BE2C (cell line): ENCODE measurements at regions not wholly inside any gene's neighbourhood (a gene's known extent, or its start where the extent isn't known, plus 50 kb on each side); places are given as distances from the start of the nearest gene placed in this dataset.

Experiments used
- DNase-seq: peaks from one replicate; pipeline ENCODE4 v3.0.0-alpha.2; 2020
- H3K27me3 ChIP-seq: fragments of 250-450 bp; sonication (Bioruptor Pico); 2 replicates; pipeline ENCODE4 v1.5.1; 2020; ENCODE audit warnings: mild to moderate bottlenecking
- H3K36me3 ChIP-seq: fragments of 250-450 bp; sonication (Bioruptor Pico); 2 replicates; pipeline ENCODE4 v1.5.1; 2020; ENCODE audit warnings: mild to moderate bottlenecking
- H3K4me1 ChIP-seq: fragments of 250-450 bp; sonication (Bioruptor Pico); 2 replicates; pipeline ENCODE4 v1.5.1; 2020
- H3K4me3 ChIP-seq: 2 replicates; pipeline ENCODE4 v1.5.1; 2011; ENCODE audit warnings: low read depth, low read length
- H3K9me3 ChIP-seq: fragments of 250-450 bp; sonication (Bioruptor Pico); 2 replicates; pipeline ENCODE4 v1.5.1; 2020
- CTCF ChIP-seq: IDR thresholded peaks from 2 replicates; pipeline ENCODE4 v1.5.1; 2012; ENCODE audit warnings: mild to moderate bottlenecking, low read depth, low read length

- Histone ChIP-seq H3K4me1 (no peaks in the 10 kb centered on the region), H3K4me3 (no peak overlapping the region), H3K27me3 (no peaks in the 10 kb centered on the region), H3K9me3 (no peaks in the 10 kb centered on the region), H3K36me3 (no peaks in the 10 kb centered on the region)
- DNase-seq, result no peak
- TF ChIP-seq CTCF, result no peak
Observed at GRCh38 chr3:153036846-153037245, 125.2 kb upstream of the RAP2B start.

- Histone ChIP-seq H3K9me3 (no peaks in the 10 kb centered on the region), H3K4me3 (no peak overlapping the region), H3K27me3 (no peaks in the 10 kb centered on the region), H3K36me3 (no peaks in the 10 kb centered on the region), H3K4me1 (no peaks in the 10 kb centered on the region)
- TF ChIP-seq CTCF, result no peak
- DNase-seq, result no peak
Observed at GRCh38 chr3:153038367-153038766, 123.7 kb upstream of the RAP2B start.

DNA sequence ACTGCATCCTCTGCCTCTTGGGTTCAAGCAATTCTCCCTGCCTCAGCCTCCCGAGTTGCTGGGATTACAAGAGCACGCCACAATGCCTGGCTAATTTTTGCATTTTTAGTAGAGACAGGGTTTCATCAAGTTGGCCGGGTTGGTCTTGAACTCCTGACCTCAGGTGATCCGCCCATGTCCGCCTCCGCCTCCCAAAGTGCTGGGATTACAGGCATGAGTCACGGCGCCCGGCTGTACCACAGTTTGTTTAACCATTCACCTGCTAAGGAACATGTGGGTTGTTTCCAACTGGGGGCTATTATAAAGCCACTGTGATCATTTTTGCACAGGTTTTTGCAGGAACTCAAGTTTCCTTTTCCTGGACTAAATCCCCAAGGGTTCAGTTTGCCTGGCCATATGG lies 123.2 kb upstream of the RAP2B start:
- no peaks in the 10 kb centered on the region for H3K36me3 ChIP-seq
- DNase-seq, result no peak
- no peaks in the 10 kb centered on the region for H3K27me3 ChIP-seq
- H3K4me3 ChIP-seq, result no peak overlapping the region
- no peaks in the 10 kb centered on the region for H3K4me1 ChIP-seq
- no peak for TF ChIP-seq CTCF
- no peaks in the 10 kb centered on the region for H3K9me3 ChIP-seq

- no peak for TF ChIP-seq CTCF
- Histone ChIP-seq H3K9me3 (no peaks in the 10 kb centered on the region), H3K4me3 (no peak overlapping the region), H3K36me3 (no peaks in the 10 kb centered on the region), H3K4me1 (no peaks in the 10 kb centered on the region), H3K27me3 (no peaks in the 10 kb centered on the region)
- DNase-seq, result no peak
Observed at GRCh38 chr3:153041181-153041580, 120.8 kb upstream of the RAP2B start.

- H3K4me3 ChIP-seq, result no peak overlapping the region
- no peaks in the 10 kb centered on the region for H3K9me3 ChIP-seq
- no peaks in the 10 kb centered on the region for H3K36me3 ChIP-seq
- H3K4me1 ChIP-seq, result no peaks in the 10 kb centered on the region
- TF ChIP-seq CTCF, result no peak
- no peaks in the 10 kb centered on the region for H3K27me3 ChIP-seq
- no peak for DNase-seq
Observed at GRCh38 chr3:153042088-153042487, 119.9 kb upstream of the RAP2B start.

DNA sequence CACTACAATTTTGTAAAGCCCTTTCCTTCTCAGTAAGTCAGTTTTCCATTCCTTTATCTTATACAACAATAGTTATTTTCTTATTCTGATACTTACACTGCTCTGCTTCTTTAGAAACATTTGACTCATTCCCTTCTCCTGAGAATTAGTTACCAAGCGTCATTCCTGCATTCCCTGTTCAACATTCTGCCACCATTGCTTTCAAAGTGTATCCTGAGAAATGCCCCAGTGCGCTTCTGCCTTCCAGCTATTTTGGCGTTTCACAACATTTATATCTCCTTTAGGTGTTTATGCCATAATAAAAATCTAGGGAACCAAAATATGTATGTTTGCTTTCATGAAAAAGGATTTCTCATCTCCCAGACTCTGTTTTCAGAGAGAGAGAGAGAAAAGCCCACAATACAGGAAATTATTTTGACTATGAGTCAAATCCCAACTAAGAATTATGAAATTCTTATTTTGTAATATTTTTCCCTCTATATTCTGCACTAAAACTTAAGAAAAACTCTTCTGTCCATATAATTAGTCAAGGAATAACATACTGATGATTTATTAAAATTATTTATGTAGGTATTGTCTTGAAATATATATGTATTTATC lies 118.2 kb upstream of the RAP2B start:
- Histone ChIP-seq H3K27me3 (no peaks in the 10 kb centered on the region), H3K4me1 (no peaks in the 10 kb centered on the region), H3K4me3 (no peak overlapping the region), H3K9me3 (no peaks in the 10 kb centered on the region), H3K36me3 (no peaks in the 10 kb centered on the region)
- DNase-seq, result no peak
- no peak for TF ChIP-seq CTCF
